Thoracic aorta (tissue), 2 donors: ENCODE measurements at regions not wholly inside any gene's neighbourhood (a gene's known extent, or its start where the extent isn't known, plus 50 kb on each side); places are given as distances from the start of the nearest gene placed in this dataset.
"Not testable (repeated sequence)": the region's sequence is repeated elsewhere in the genome, so short reads cannot be mapped to it uniquely, and the experiment has no call there.

Source experiments
- ATAC-seq: fragments of 150-250 bp; one replicate; pipeline ENCODE4 v1.8.0; 2017; ENCODE audit warnings: low read depth; ENCODE audit not compliant: insufficient number of reproducible peaks, low FRiP score
- DNase-seq: peaks from one replicate; pipeline ENCODE4 v3.0.0-alpha.2; 2020; ENCODE audit warnings: low spot score
- H3K27ac ChIP-seq, 2 donors: fragments of 200-600 bp; sonication (generic); 1 replicate in 1 of 2; 2 replicates in 1 of 2; pipeline ENCODE4 v1.5.1; 2016; ENCODE audit warnings: mild to moderate bottlenecking in 2 of 2, moderate library complexity in 2 of 2
- H3K27me3 ChIP-seq: fragments of 200-600 bp; sonication (generic); replicated peaks from 2 replicates; pipeline ENCODE4 v1.6.0; 2016; ENCODE audit warnings: mild to moderate bottlenecking; ENCODE audit not compliant: insufficient read depth
- H3K36me3 ChIP-seq: fragments of 200-600 bp; sonication (generic); one replicate; pipeline ENCODE4 v1.5.1; 2016
- H3K4me1 ChIP-seq, 2 donors: fragments of 200-600 bp; sonication (generic); 1 replicate in 1 of 2; 2 replicates in 1 of 2; pipeline versions ENCODE4 v1.5.1 to v1.6.0; 2016; ENCODE audit warnings: low read depth in 2 of 2, mild to moderate bottlenecking in 1 of 2; ENCODE audit not compliant: control insufficient read depth in 1 of 2
- H3K4me3 ChIP-seq: fragments of 200-600 bp; sonication (generic); 2 replicates; pipeline ENCODE4 v1.5.1; 2016; ENCODE audit warnings: mild to moderate bottlenecking
- H3K9me3 ChIP-seq: fragments of 200-600 bp; sonication (generic); 2 replicates; pipeline ENCODE4 v1.5.1; 2016

DNA sequence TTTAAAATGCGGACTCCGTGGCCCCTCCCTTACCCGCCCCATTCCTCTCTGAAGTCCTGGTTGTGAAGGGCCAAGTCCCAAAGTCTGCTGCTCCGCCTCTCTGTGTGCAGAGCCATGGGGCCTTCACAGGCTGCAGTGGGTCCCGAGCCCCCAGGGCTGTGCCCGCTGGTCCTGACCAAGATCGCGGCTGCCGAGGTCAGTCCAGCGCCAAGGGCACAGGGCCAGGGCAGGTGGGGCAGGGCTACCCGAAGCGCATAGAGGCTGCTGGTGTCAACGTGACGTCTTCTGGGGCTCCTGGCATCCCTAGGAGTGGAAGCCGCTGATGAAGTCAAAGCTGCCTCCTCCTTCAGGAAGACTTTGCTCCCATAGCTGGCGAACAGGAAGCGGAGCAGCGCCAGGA is 858.8 kb downstream of the TUBA3C start:
- not testable (repeated sequence) for H3K27ac ChIP-seq, H3K4me1 ChIP-seq, DNase-seq, H3K9me3 ChIP-seq, H3K36me3 ChIP-seq, ATAC-seq, H3K4me3 ChIP-seq, H3K27me3 ChIP-seq

DNA sequence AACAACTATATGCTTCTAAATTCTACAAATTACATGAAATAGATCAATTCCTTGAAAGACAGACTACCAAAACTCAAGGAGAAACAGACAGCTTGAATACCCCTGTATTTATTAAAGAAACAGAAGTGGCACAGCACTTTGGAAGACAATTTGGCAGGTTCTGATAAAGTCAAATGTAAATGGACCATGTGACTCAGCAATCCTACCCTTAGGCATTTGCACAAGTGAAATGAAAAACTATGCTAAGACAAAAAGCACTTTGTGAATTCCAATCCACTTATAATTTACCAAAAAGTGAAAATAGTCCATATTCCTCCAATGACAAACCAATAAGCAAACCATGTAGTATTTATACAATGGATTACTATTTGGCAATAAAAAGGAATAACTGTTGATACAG is 862.0 kb downstream of the TUBA3C start:
- not testable (repeated sequence) for H3K9me3 ChIP-seq, H3K4me1 ChIP-seq, H3K27me3 ChIP-seq, H3K4me3 ChIP-seq, ATAC-seq, H3K36me3 ChIP-seq, H3K27ac ChIP-seq, DNase-seq

DNA sequence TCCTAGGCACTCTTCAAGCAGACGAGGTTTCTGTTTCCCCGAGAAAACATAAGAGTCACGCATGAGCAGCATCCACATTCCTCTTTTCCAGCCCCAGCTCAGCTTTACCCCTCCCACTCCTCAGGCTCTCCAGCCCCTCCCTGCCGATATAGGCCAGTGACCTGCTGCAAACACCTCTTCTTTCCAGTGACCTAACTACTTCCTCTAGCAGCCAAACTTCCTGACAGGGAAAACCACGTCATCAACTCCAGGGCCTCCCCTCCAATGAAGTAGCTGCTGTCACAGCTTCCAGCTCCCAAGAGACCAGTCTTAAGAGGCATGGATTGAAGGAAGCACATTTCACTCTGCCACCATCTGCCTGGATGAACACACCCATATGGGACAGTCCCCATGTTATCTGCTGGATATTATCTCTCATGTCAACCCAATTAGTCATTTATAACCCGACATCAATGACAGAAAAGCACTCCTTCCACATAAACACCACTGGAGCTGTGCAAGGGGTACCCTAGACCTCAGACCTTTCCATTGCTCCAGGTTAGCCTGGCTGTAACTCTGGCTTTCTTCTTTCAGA is 878.3 kb downstream of the TUBA3C start:
- H3K36me3 ChIP-seq, DNase-seq, H3K27me3 ChIP-seq, H3K4me1 ChIP-seq, ATAC-seq, H3K4me3 ChIP-seq, H3K27ac ChIP-seq, H3K9me3 ChIP-seq: not testable (repeated sequence)

- not testable (repeated sequence) for H3K4me1 ChIP-seq, ATAC-seq, H3K9me3 ChIP-seq, H3K27me3 ChIP-seq, H3K36me3 ChIP-seq, H3K27ac ChIP-seq, DNase-seq, H3K4me3 ChIP-seq
Observed at GRCh38 chr13:18300968-18301367, 880.7 kb downstream of the TUBA3C start.

GRCh38 chr13:18297359-18297758 is 884.3 kb downstream of the TUBA3C start:
- not testable (repeated sequence) for ATAC-seq, H3K4me1 ChIP-seq, H3K4me3 ChIP-seq, H3K9me3 ChIP-seq, DNase-seq, H3K27me3 ChIP-seq, H3K36me3 ChIP-seq, H3K27ac ChIP-seq

DNA sequence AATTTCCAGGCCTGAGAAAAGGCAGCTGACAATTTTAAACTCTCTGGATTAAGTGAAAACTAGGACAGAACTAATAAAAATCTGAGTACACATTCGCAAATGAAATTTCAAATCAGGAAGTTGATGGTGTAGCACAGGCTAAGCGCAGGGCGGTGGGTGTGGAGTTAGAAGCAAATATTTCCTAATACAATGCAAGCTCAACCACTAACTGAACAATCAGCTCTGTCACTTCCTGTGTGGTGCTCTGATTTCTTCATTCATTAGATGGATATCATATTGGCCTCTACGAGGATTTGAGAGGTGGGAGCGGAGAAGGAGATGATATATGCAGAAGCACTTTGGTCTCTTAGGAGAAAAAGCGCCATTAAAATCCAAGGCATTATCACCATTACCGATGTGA is 885.0 kb downstream of the TUBA3C start:
- not testable (repeated sequence) for H3K36me3 ChIP-seq, H3K27me3 ChIP-seq

DNA sequence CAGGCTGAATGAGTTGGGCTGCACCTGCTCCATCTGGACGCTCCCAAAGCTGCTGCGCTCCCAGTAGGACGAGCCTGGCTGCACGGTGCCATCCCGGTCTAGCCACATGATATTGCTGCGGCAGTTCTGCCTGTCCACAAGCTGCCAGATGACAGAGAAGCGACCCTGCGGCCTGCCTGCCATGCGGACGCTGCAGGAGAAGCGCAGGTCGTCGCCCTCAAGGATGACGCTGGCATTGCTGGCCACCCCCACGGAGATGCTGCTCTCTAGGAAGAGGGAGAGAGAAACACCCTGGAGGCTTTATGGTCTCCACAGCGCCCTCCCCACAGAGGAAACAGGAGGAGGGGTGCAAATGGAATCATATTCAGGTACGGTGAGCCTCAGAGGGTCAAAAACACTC is 887.3 kb downstream of the TUBA3C start:
- H3K36me3 ChIP-seq, H3K4me1 ChIP-seq, H3K4me3 ChIP-seq, H3K27ac ChIP-seq, H3K27me3 ChIP-seq, H3K9me3 ChIP-seq, DNase-seq, ATAC-seq: not testable (repeated sequence)

More for the DNA sequence above, 885.0 kb downstream of the TUBA3C start:
- not testable (repeated sequence) for DNase-seq, H3K4me3 ChIP-seq, H3K4me1 ChIP-seq, ATAC-seq, H3K27ac ChIP-seq, H3K9me3 ChIP-seq

DNA sequence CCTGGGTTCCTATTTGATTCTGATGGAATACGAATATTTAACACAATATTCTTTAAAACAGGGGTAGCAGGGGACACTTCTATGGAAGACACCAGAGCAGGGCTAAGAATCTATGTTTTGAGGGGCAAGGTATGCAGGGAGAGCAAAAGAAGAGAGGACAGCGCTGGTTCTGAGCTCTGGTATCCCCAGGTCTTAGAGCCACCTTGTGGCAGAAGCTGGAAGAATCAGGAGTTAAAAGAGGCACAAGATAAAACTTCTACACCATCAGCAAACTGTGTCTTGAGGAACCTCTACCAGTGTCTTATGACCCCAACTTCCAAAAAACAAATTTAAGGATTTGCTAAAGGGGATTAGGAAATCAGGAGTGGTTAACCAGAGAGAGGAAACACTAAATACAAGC is 894.8 kb downstream of the TUBA3C start:
- not testable (repeated sequence) for H3K9me3 ChIP-seq, ATAC-seq, H3K27ac ChIP-seq, DNase-seq, H3K36me3 ChIP-seq, H3K4me1 ChIP-seq, H3K27me3 ChIP-seq, H3K4me3 ChIP-seq

- not testable (repeated sequence) for H3K27ac ChIP-seq, DNase-seq, H3K4me3 ChIP-seq, ATAC-seq, H3K36me3 ChIP-seq, H3K4me1 ChIP-seq, H3K9me3 ChIP-seq, H3K27me3 ChIP-seq
Observed at GRCh38 chr13:18285663-18286062, 896.0 kb downstream of the TUBA3C start.

DNA sequence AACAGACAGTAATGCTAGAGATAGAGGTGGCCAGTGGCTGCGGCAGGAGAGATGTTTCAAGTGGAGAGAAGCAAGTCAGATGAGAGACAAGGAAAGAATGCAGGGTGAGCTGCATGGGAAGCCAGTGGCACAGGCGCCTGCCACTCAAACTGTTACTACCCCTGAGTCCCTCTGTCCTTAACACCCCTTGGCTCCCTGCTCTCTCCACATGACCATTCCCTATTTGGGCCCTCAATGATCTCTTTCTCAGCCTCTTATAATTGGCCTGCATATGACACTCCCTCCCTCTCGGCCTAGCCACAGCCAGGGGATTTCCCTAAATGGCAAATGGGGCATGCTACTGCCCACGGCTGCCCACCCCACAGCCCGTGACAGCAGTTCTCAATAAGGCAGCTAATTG is 897.6 kb downstream of the TUBA3C start:
- H3K9me3 ChIP-seq, H3K27me3 ChIP-seq, H3K36me3 ChIP-seq, DNase-seq, H3K27ac ChIP-seq, H3K4me3 ChIP-seq, H3K4me1 ChIP-seq, ATAC-seq: not testable (repeated sequence)

- not testable (repeated sequence) for DNase-seq, H3K9me3 ChIP-seq, H3K36me3 ChIP-seq, ATAC-seq, H3K27me3 ChIP-seq, H3K4me1 ChIP-seq, H3K27ac ChIP-seq, H3K4me3 ChIP-seq
Observed at GRCh38 chr13:18281829-18282597, 899.6 kb downstream of the TUBA3C start.

GRCh38 chr13:18280904-18281828 is 900.5 kb downstream of the TUBA3C start:
- DNase-seq, ATAC-seq, H3K27ac ChIP-seq, H3K9me3 ChIP-seq, H3K36me3 ChIP-seq, H3K4me1 ChIP-seq, H3K4me3 ChIP-seq, H3K27me3 ChIP-seq: not testable (repeated sequence)
